Esophagus muscularis mucosa (tissue), 4 donors: ENCODE measurements at regions not wholly inside any gene's neighbourhood (a gene's known extent, or its start where the extent isn't known, plus 50 kb on each side); places are given as distances from the start of the nearest gene placed in this dataset.

ENCODE experiments used
- EP300 ChIP-seq: sonication (generic); formaldehyde crosslinking; IDR thresholded peaks from one replicate; pipeline ENCODE4 v1.6.1; 2017; ENCODE audit warnings: antibody characterized with exemption
- POLR2A ChIP-seq: fragments of 450-650 bp; IDR thresholded peaks from one replicate; pipeline ENCODE4 v1.6.1; 2017; ENCODE audit warnings: antibody characterized with exemption, moderate library complexity, mild to moderate bottlenecking, low read depth
- POLR2AphosphoS5 ChIP-seq, 2 donors: sonication (generic); formaldehyde crosslinking; IDR thresholded peaks; one replicate each; pipeline ENCODE4 v1.6.1; 2017; ENCODE audit warnings: antibody characterized with exemption in 2 of 2
- TF ChIP-seq, protein P1 (sequence below), 3 experiments: fragments of 200-600 bp in 2 of 3; fragments of 450-650 bp in 1 of 3; sonication (generic) in 2 of 3; IDR thresholded peaks; one replicate each; pipeline ENCODE4 v1.5.1; 2017 to 2019; ENCODE audit warnings: antibody characterized with exemption in 3 of 3, mild to moderate bottlenecking in 2 of 3, moderate library complexity in 1 of 3

DNA sequence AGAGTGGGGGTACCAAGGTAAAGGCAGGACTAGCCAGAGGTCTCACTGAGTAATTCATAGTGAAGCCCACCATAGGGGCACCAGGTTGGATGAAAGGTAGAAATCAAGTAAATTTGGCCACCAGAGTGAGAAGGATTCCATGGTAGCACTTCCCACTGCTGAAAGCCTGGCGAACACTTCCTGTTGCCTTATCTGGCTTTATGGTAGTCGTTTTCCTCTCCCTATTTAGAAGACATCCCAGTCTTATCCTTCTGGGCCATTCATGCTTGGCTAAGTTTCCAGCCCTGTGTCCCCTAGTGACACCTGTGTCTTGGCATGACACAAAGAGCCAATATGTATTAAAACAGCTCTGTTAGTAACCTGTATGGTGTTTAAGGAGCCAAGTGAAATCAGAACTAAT lies 74.3 kb upstream of the SIPA1L2 start:
- TF ChIP-seq EP300 (no peak), POLR2A (no peak), POLR2AphosphoS5 (IDR thresholded peaks at IDR 0.05) (no peak)
- TF ChIP-seq, protein P1, sequence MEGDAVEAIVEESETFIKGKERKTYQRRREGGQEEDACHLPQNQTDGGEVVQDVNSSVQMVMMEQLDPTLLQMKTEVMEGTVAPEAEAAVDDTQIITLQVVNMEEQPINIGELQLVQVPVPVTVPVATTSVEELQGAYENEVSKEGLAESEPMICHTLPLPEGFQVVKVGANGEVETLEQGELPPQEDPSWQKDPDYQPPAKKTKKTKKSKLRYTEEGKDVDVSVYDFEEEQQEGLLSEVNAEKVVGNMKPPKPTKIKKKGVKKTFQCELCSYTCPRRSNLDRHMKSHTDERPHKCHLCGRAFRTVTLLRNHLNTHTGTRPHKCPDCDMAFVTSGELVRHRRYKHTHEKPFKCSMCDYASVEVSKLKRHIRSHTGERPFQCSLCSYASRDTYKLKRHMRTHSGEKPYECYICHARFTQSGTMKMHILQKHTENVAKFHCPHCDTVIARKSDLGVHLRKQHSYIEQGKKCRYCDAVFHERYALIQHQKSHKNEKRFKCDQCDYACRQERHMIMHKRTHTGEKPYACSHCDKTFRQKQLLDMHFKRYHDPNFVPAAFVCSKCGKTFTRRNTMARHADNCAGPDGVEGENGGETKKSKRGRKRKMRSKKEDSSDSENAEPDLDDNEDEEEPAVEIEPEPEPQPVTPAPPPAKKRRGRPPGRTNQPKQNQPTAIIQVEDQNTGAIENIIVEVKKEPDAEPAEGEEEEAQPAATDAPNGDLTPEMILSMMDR (IDR thresholded peaks at IDR 0.05) = no peak
